WTC11 (cell line): ENCODE measurements at regions not wholly inside any gene's neighbourhood (a gene's known extent, or its start where the extent isn't known, plus 50 kb on each side); places are given as distances from the start of the nearest gene placed in this dataset.
A peak's percentile ranks its signal among the peaks of the same experiment; 100 is the strongest.

Experiments
- ATAC-seq: fragments of 200-7000 bp; cut with Tn5 transposase; 2 replicates; pipeline ENCODE4 v1.10.0; 2021; ENCODE audit warnings: mild to moderate bottlenecking, moderate library complexity
- CTCF ChIA-PET: fragments of 300-600 bp; sonication (Branson Sonifier 250); formaldehyde crosslinking; loops from one replicate; lab custom pipeline; 2021; ENCODE audit warnings: antibody characterized with exemption; lab: Charles Lee
- POLR2A ChIA-PET: fragments of 350-600 bp; sonication (Branson Sonifier 250); formaldehyde crosslinking; loops from one replicate; lab custom pipeline; 2021; ENCODE audit warnings: antibody characterized with exemption; lab: Charles Lee
- DNase-seq: peaks from one replicate; pipeline ENCODE4 v3.0.0; 2021; ENCODE audit warnings: low spot score
- H3K27ac Mint-ChIP-seq: 2 replicates; pipeline ENCODE4 v1.8.0; 2021; ENCODE audit warnings: mixed read lengths
- H3K27me3 Mint-ChIP-seq: 2 replicates; pipeline ENCODE4 v1.8.0; 2021; ENCODE audit warnings: low read depth, mild to moderate bottlenecking, moderate library complexity, mixed read lengths
- H3K36me3 Mint-ChIP-seq: 2 replicates; pipeline ENCODE4 v1.8.0; 2021; ENCODE audit warnings: mixed read lengths
- H3K4me1 Mint-ChIP-seq: 2 replicates; pipeline ENCODE4 v1.8.0; 2022; ENCODE audit warnings: mixed read lengths
- H3K4me3 Mint-ChIP-seq: 2 replicates; pipeline ENCODE4 v1.8.0; 2021; ENCODE audit warnings: mild to moderate bottlenecking, moderate library complexity, mixed read lengths
- H3K9me3 Mint-ChIP-seq: 2 replicates; pipeline ENCODE4 v1.8.0; 2021; ENCODE audit warnings: mixed read lengths
- CREM ChIP-seq: sonication (generic); formaldehyde crosslinking; IDR thresholded peaks from 2 replicates; pipeline ENCODE4 v1.8.1; 2022; ENCODE audit warnings: mild to moderate bottlenecking, missing genetic modification reagents, moderate library complexity
- E2F1 ChIP-seq: sonication (generic); formaldehyde crosslinking; IDR thresholded peaks from 2 replicates; pipeline ENCODE4 v1.8.0; 2022; ENCODE audit warnings: mild to moderate bottlenecking, missing genetic modification reagents
- FOXP4 ChIP-seq: sonication (generic); formaldehyde crosslinking; IDR thresholded peaks from 2 replicates; pipeline ENCODE4 v1.8.0; 2022; ENCODE audit warnings: mild to moderate bottlenecking, missing genetic modification reagents
- HMGA2 ChIP-seq: fragments of 250-450 bp; sonication (Bioruptor Pico); IDR thresholded peaks from 2 replicates; pipeline ENCODE4 v1.4.0; 2021; ENCODE audit warnings: mild to moderate bottlenecking, moderate library complexity
- PRRX2 ChIP-seq: fragments of 250-450 bp; sonication (Bioruptor Pico); IDR thresholded peaks from 2 replicates; pipeline ENCODE4 v1.8.0; 2021; ENCODE audit warnings: mild to moderate bottlenecking
- TP53 ChIP-seq: sonication (generic); formaldehyde crosslinking; IDR thresholded peaks from 2 replicates; pipeline ENCODE4 v1.8.1; 2023; ENCODE audit warnings: mild to moderate bottlenecking, missing genetic modification reagents
- ZNF121 ChIP-seq: sonication (generic); formaldehyde crosslinking; IDR thresholded peaks from 2 replicates; pipeline ENCODE4 v1.8.0; 2023; ENCODE audit warnings: missing genetic modification reagents
- ZNF416 ChIP-seq: fragments of 250-450 bp; sonication (Bioruptor Pico); IDR thresholded peaks from 2 replicates; pipeline ENCODE4 v1.9.0; 2021; ENCODE audit warnings: mild to moderate bottlenecking, inconsistent platforms
- ZNF423 ChIP-seq: fragments of 250-450 bp; sonication (Bioruptor Pico); IDR thresholded peaks from 2 replicates; pipeline ENCODE4 v2.1.2; 2022; ENCODE audit warnings: mild to moderate bottlenecking, moderate library complexity
- ZNF425 ChIP-seq: fragments of 250-450 bp; sonication (Bioruptor Pico); conservative IDR thresholded peaks from 2 replicates; pipeline ENCODE4 v1.9.0; 2021; ENCODE audit warnings: mild to moderate bottlenecking
- TF ChIP-seq, protein P1 (sequence below): sonication (generic); formaldehyde crosslinking; IDR thresholded peaks from 2 replicates; pipeline ENCODE4 v1.8.1; 2022; ENCODE audit warnings: low read depth, mild to moderate bottlenecking, moderate library complexity, missing genetic modification reagents, borderline replicate concordance
- TF ChIP-seq, protein P2 (sequence below): fragments of 200-600 bp; IDR thresholded peaks from 2 replicates; pipeline ENCODE4 v1.8.0; 2022; ENCODE audit warnings: antibody characterized with exemption
- TF ChIP-seq, protein P3 (sequence below): fragments of 250-450 bp; sonication (Bioruptor Pico); IDR thresholded peaks from 2 replicates; pipeline ENCODE4 v1.9.0; 2021; ENCODE audit warnings: mild to moderate bottlenecking
- TF ChIP-seq, protein P4 (sequence below): sonication (generic); formaldehyde crosslinking; IDR thresholded peaks from 2 replicates; pipeline ENCODE4 v1.8.1; 2022; ENCODE audit warnings: missing genetic modification reagents, borderline replicate concordance

DNA sequence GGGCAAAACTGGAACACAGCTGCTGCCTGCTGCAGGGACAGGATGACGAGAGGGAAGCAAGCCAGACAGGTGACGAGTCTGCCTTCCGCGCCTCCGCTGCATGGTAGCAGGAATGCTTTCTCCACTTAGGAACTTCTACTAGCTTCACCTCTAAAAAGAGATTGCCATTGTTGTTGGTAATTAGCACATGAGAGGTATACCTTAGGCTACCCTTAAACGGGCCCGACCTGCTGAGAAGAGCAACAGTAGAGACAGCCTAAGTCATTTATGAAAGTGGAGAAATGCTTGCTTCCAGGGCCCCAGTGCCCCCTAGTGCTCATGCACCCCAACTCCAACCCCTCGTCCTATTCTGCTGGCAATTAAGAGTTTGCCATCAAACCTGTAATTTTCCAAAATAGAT lies 96.9 kb upstream of the AKT3 start (continued):
- no peak for TF ChIP-seq CREM (CRISPR knock-in tag)
- TF ChIP-seq, protein P1, sequence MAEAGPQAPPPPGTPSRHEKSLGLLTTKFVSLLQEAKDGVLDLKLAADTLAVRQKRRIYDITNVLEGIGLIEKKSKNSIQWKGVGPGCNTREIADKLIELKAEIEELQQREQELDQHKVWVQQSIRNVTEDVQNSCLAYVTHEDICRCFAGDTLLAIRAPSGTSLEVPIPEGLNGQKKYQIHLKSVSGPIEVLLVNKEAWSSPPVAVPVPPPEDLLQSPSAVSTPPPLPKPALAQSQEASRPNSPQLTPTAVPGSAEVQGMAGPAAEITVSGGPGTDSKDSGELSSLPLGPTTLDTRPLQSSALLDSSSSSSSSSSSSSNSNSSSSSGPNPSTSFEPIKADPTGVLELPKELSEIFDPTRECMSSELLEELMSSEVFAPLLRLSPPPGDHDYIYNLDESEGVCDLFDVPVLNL (CRISPR knock-in tag): no peak
- TF ChIP-seq ZNF121 (CRISPR knock-in tag): peak; percentile 72
- TF ChIP-seq, protein P2, sequence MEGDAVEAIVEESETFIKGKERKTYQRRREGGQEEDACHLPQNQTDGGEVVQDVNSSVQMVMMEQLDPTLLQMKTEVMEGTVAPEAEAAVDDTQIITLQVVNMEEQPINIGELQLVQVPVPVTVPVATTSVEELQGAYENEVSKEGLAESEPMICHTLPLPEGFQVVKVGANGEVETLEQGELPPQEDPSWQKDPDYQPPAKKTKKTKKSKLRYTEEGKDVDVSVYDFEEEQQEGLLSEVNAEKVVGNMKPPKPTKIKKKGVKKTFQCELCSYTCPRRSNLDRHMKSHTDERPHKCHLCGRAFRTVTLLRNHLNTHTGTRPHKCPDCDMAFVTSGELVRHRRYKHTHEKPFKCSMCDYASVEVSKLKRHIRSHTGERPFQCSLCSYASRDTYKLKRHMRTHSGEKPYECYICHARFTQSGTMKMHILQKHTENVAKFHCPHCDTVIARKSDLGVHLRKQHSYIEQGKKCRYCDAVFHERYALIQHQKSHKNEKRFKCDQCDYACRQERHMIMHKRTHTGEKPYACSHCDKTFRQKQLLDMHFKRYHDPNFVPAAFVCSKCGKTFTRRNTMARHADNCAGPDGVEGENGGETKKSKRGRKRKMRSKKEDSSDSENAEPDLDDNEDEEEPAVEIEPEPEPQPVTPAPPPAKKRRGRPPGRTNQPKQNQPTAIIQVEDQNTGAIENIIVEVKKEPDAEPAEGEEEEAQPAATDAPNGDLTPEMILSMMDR: peak; percentile 54; the same call in 1 of the 2 replicates
- TF ChIP-seq, protein P3, sequence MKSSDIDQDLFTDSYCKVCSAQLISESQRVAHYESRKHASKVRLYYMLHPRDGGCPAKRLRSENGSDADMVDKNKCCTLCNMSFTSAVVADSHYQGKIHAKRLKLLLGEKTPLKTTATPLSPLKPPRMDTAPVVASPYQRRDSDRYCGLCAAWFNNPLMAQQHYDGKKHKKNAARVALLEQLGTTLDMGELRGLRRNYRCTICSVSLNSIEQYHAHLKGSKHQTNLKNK: no peak
- no peak for TF ChIP-seq ZNF425
- no peak for TF ChIP-seq PRRX2 (CRISPR knock-in tag)

GRCh38 chr1:243946253-243946652 lies 96.2 kb upstream of the AKT3 start:
- no peak for DNase-seq
- peaks cover 24% of the 10 kb centered on the region for H3K27me3 Mint-ChIP-seq
- CTCF ChIA-PET: interaction anchor here (0.7 to 1.6 kb wide), 15 partner anchors 11 to 603 kb away, joined by 3 to 7 read pairs (median 4); no protein-coding TSS in a partner anchor

More at GRCh38 chr1:243946253-243946652, 96.2 kb upstream of the AKT3 start:
- no peak overlapping the region for H3K27ac Mint-ChIP-seq
- no peaks in the 10 kb centered on the region for H3K36me3 Mint-ChIP-seq
- no peaks in the 10 kb centered on the region for H3K9me3 Mint-ChIP-seq
- no peak for ATAC-seq
- H3K4me3 Mint-ChIP-seq: no peak overlapping the region
- H3K4me1 Mint-ChIP-seq: peaks cover 27% of the 10 kb centered on the region
- TF ChIP-seq ZNF423 (no peak), E2F1 (CRISPR knock-in tag) (no peak), ZNF416 (CRISPR knock-in tag) (no peak), FOXP4 (no peak), HMGA2 (CRISPR knock-in tag) (no peak), TP53 (CRISPR knock-in tag) (no peak), ZNF121 (CRISPR knock-in tag) (no peak)
- TF ChIP-seq, protein P4, sequence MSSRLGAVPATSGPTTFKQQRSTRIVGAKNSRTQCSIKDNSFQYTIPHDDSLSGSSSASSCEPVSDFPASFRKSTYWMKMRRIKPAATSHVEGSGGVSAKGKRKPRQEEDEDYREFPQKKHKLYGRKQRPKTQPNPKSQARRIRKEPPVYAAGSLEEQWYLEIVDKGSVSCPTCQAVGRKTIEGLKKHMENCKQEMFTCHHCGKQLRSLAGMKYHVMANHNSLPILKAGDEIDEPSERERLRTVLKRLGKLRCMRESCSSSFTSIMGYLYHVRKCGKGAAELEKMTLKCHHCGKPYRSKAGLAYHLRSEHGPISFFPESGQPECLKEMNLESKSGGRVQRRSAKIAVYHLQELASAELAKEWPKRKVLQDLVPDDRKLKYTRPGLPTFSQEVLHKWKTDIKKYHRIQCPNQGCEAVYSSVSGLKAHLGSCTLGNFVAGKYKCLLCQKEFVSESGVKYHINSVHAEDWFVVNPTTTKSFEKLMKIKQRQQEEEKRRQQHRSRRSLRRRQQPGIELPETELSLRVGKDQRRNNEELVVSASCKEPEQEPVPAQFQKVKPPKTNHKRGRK (CRISPR knock-in tag): no peak
- POLR2A ChIA-PET: no interaction called here
